ENCODE measurements at regions not wholly inside any gene's neighbourhood (a gene's known extent, or its start where the extent isn't known, plus 50 kb on each side); places are given as distances from the start of the nearest gene placed in this dataset.

- TF ChIP-seq CTCF (IDR thresholded peaks at IDR 0.05; ENCODE audit: low read depth, low read length, poor library complexity, severe bottlenecking) (no peak), EZH2phosphoT487 (IDR thresholded peaks at IDR 0.05; ENCODE audit: borderline replicate concordance, low read length) (no peak)
These were observed 497.6 kb upstream of the MKI67 start for GRCh38 chr10:128623776-128624175.

Data from DOHH2 (cell line).